Stimulated activated naive CD8-positive, alpha-beta T cell treated with anti-CD3 and anti-CD28 coated beads, Interleukin-15, Interleukin-2, amounts not matched to agents 100 ng/mL and 50 ng/mL, for 24 hours (primary cell): ENCODE measurements at regions not wholly inside any gene's neighbourhood (a gene's known extent, or its start where the extent isn't known, plus 50 kb on each side); places are given as distances from the start of the nearest gene placed in this dataset.

Experiments used
- H3K27ac Mint-ChIP-seq: one replicate; pipeline ENCODE4 v1.8.0; 2021; ENCODE audit warnings: mild to moderate bottlenecking, mixed read lengths
- H3K27me3 Mint-ChIP-seq: one replicate; pipeline ENCODE4 v1.8.0; 2021; ENCODE audit warnings: mixed read lengths
- H3K36me3 Mint-ChIP-seq: one replicate; pipeline ENCODE4 v1.8.0; 2021; ENCODE audit warnings: low read depth, mixed read lengths
- H3K4me1 Mint-ChIP-seq: one replicate; pipeline ENCODE4 v1.8.0; 2021; ENCODE audit warnings: low read depth, mixed read lengths
- H3K4me3 Mint-ChIP-seq: one replicate; pipeline ENCODE4 v1.8.0; 2021; ENCODE audit warnings: mild to moderate bottlenecking, mixed read lengths
- H3K9me3 Mint-ChIP-seq: one replicate; pipeline ENCODE4 v1.8.0; 2021; ENCODE audit warnings: mixed read lengths

DNA sequence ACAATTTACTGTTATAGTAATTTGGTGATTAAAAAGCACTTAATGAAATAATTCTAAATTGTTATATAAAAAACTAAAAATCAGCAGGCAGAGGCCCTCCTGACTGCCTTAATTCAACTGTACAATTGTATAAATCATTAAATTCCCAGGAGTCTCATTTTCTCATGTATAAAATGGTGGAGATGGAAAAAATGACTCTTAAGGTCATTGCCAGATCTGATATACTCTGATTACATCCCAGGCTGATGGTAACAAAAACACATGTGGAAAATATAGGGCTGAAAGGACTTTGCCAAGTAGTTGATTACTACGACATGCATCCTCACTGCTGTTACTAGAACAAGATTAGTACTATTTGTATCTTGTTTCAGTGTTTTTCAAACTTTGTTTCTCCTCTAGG lies 1020.0 kb upstream of the SLC10A2 start:
- H3K9me3 Mint-ChIP-seq: peaks cover 14% of the 10 kb centered on the region
- H3K27me3 Mint-ChIP-seq: no peaks in the 10 kb centered on the region
- no peak overlapping the region for H3K4me3 Mint-ChIP-seq
- no peak overlapping the region for H3K27ac Mint-ChIP-seq
- H3K4me1 Mint-ChIP-seq: no peaks in the 10 kb centered on the region
- no peaks in the 10 kb centered on the region for H3K36me3 Mint-ChIP-seq

DNA sequence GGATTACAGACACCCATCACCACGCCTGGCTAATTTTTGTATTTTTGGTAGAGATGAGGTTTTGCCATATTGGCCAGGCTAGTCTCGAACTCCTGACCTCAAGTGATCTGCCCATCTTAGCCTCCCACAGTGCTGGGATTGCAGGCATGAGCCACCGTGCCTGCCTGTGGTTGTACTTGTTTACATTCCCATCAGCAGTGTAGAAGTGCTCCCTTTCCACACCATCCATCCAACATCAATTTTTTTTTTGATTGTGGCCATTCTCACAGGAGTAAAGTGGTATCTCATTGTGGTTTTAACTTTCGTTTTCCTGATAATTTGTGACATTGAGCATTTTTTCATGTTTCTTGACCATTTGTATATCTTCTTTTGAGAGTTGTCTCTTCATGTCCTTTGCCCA lies 1019.4 kb upstream of the SLC10A2 start:
- Mint-ChIP-seq H3K36me3 (no peaks in the 10 kb centered on the region), H3K4me1 (no peaks in the 10 kb centered on the region), H3K27ac (no peak overlapping the region), H3K27me3 (no peaks in the 10 kb centered on the region), H3K9me3 (peaks cover 14% of the 10 kb centered on the region), H3K4me3 (no peak overlapping the region)

DNA sequence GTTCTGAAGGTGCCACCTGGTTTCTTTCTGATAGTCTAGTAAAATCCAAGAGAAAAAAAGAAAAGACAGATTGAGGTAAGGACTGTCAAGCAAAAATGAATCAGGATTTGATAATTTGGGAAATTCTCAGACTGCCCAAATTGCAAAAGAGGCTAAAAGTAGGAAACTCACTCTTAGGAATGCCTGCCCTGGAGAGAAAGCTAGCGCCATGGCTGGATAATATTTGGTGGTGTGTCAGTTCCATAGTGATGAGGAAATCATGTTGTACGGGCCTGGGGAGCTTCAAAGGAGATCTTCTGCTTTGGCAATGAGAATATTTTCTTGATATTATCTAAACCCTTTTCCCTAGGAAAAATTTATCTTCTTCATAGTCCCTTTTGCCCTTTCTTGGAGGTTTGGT lies 1008.1 kb upstream of the SLC10A2 start:
- Mint-ChIP-seq H3K4me3 (no peak overlapping the region), H3K9me3 (peaks cover 15% of the 10 kb centered on the region), H3K4me1 (no peaks in the 10 kb centered on the region), H3K27ac (no peak overlapping the region), H3K27me3 (no peaks in the 10 kb centered on the region), H3K36me3 (no peaks in the 10 kb centered on the region)

GRCh38 chr13:104071806-104072205 lies 1005.6 kb upstream of the SLC10A2 start:
- Mint-ChIP-seq H3K27ac (no peak overlapping the region), H3K9me3 (peaks cover 8% of the 10 kb centered on the region), H3K4me1 (no peaks in the 10 kb centered on the region), H3K36me3 (no peaks in the 10 kb centered on the region), H3K4me3 (no peak overlapping the region), H3K27me3 (no peaks in the 10 kb centered on the region)

DNA sequence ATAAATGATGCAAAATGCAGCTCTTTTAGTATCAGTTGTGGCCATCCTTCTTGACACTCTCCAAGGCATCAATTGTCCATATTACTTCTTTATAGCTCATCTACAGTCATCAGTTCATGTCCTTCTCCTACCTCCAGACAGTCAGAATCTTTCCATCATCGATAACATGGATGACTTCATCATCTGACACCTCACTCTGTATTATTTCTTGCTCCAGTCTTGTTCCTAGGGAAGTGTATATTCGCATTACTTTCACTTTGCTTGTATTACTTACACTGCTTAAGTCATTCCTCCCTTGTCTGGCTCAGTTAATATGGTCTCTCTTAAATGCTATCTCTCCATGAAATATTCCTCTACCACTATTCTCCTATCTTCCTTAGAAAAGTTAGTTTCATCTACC lies 999.1 kb upstream of the SLC10A2 start:
- Mint-ChIP-seq H3K27me3 (no peaks in the 10 kb centered on the region), H3K27ac (no peak overlapping the region), H3K4me1 (no peaks in the 10 kb centered on the region), H3K4me3 (no peak overlapping the region), H3K9me3 (peaks cover 8% of the 10 kb centered on the region), H3K36me3 (no peaks in the 10 kb centered on the region)

GRCh38 chr13:104057861-104058260 lies 991.6 kb upstream of the SLC10A2 start:
- Mint-ChIP-seq H3K4me3 (no peak overlapping the region), H3K27ac (no peak overlapping the region), H3K9me3 (peaks cover 27% of the 10 kb centered on the region), H3K27me3 (no peaks in the 10 kb centered on the region), H3K4me1 (no peaks in the 10 kb centered on the region), H3K36me3 (no peaks in the 10 kb centered on the region)

DNA sequence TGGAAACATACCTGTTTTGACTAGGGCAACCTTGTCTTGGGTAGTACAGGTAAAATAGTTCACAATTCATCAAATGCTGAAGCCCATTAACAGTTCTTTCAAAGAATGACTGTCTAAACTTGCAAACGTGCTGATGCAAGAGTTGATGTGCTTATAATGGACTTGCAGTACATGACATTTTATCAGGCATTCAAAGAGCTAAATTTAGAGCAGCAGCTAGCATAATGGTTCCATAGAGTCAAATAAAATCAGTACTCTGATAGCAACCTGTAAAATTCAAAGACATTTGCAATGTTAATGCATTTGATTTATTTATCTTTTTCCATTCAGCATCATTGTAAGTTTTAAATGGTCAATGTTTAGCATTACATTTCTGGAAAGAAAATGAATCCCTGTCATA lies 979.7 kb upstream of the SLC10A2 start:
- Mint-ChIP-seq H3K9me3 (no peaks in the 10 kb centered on the region), H3K36me3 (no peaks in the 10 kb centered on the region), H3K27me3 (no peaks in the 10 kb centered on the region), H3K4me1 (no peaks in the 10 kb centered on the region), H3K27ac (no peak overlapping the region), H3K4me3 (no peak overlapping the region)

- no peak overlapping the region for H3K4me3 Mint-ChIP-seq
- no peaks in the 10 kb centered on the region for H3K4me1 Mint-ChIP-seq
- H3K9me3 Mint-ChIP-seq: peaks cover 4% of the 10 kb centered on the region
- H3K36me3 Mint-ChIP-seq: no peaks in the 10 kb centered on the region
- H3K27ac Mint-ChIP-seq: no peak overlapping the region
- no peaks in the 10 kb centered on the region for H3K27me3 Mint-ChIP-seq
These were observed 977.0 kb upstream of the SLC10A2 start for GRCh38 chr13:104043184-104043583.

GRCh38 chr13:104034891-104035290 lies 968.7 kb upstream of the SLC10A2 start:
- Mint-ChIP-seq H3K36me3 (no peaks in the 10 kb centered on the region), H3K27ac (no peak overlapping the region), H3K4me1 (no peaks in the 10 kb centered on the region), H3K27me3 (no peaks in the 10 kb centered on the region), H3K4me3 (no peak overlapping the region), H3K9me3 (no peaks in the 10 kb centered on the region)

GRCh38 chr13:104025303-104025702 lies 959.1 kb upstream of the SLC10A2 start:
- Mint-ChIP-seq H3K4me3 (no peak overlapping the region), H3K27me3 (no peaks in the 10 kb centered on the region)

DNA sequence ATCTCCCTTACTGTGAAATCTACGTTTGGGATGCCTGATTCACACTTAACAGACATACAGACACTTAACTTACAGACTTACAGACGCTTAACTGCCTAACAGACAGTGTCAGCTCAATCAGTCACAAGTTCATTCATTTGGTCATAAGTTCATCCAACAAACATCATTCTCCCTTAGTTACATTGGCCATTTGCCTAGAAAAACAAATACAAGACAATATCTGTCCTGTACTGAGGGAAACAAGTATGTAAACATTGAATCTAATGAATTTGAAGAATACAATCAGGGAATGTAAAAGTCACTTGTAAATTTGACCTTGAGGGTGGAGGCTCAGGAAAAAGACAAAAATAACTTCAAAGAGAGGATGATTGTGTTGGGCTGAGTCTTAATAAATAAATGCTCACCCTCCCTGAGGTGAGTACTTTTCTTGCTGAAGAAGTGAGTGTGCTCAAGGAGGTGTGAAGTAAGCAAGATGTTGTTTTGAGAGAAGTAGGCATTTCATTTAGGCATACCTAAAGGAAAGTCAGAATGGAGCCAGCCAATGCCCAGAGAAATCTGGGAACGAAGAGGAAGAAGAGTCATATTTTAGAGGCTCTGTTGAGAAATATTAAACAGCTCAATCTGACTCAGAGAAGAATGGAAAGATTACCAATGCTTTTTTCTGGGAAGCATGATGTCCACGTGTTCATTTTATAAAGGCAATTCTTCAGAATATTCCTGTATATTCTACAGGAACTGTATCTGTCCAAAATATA lies 958.4 kb upstream of the SLC10A2 start:
- H3K4me1 Mint-ChIP-seq: no peaks in the 10 kb centered on the region
- no peak overlapping the region for H3K4me3 Mint-ChIP-seq
- no peak overlapping the region for H3K27ac Mint-ChIP-seq
- peaks cover 4% of the 10 kb centered on the region for H3K9me3 Mint-ChIP-seq
- no peaks in the 10 kb centered on the region for H3K36me3 Mint-ChIP-seq
- H3K27me3 Mint-ChIP-seq: no peaks in the 10 kb centered on the region

More at GRCh38 chr13:104025303-104025702, 959.1 kb upstream of the SLC10A2 start:
- H3K4me1 Mint-ChIP-seq: no peaks in the 10 kb centered on the region
- H3K27ac Mint-ChIP-seq: no peak overlapping the region
- H3K36me3 Mint-ChIP-seq: no peaks in the 10 kb centered on the region
- peaks cover 4% of the 10 kb centered on the region for H3K9me3 Mint-ChIP-seq

- H3K27ac Mint-ChIP-seq: no peak overlapping the region
- no peaks in the 10 kb centered on the region for H3K36me3 Mint-ChIP-seq
- no peaks in the 10 kb centered on the region for H3K27me3 Mint-ChIP-seq
- H3K4me1 Mint-ChIP-seq: no peaks in the 10 kb centered on the region
- no peak overlapping the region for H3K4me3 Mint-ChIP-seq
- peaks cover 4% of the 10 kb centered on the region for H3K9me3 Mint-ChIP-seq
These were observed 955.7 kb upstream of the SLC10A2 start for GRCh38 chr13:104021806-104022397.

- Mint-ChIP-seq H3K4me3 (no peak overlapping the region), H3K36me3 (no peaks in the 10 kb centered on the region), H3K27ac (no peak overlapping the region), H3K4me1 (no peaks in the 10 kb centered on the region), H3K9me3 (no peaks in the 10 kb centered on the region), H3K27me3 (no peaks in the 10 kb centered on the region)
These were observed 951.1 kb upstream of the SLC10A2 start for GRCh38 chr13:104017317-104017716.

DNA sequence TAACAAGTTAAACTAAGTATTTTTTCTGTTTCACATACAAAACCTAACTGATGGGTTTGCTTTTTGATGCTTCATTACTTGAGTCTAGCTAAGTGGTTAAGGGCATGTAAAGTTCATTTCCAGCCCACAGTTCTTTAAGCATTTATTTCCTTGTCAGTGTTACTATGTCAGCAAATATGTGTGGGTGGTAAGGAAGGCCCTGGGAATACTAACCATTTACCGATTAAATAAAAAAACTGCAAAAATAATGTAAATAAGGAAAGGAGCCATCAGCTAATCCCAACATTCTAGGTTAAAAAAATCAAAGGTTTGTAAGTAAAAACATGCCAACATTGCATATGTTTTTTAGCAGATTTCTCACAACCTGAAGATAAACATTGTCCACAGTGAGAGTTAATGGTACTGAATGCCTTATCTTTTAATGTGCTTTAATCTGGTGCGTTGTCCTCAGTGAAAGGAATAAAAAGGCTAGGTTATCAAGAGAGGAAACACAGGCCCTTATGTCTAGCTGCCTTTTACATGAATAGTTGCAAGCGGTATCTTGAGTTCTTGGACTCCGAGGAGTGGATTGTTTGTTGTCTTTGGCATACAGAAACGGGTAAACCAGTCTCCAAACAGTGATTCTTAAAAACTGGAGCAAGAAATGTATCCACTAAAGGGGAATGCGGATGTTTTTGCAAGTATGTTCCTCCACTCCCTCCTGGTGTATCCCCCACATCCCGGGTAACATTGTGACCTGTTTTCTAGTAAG lies 949.6 kb upstream of the SLC10A2 start:
- Mint-ChIP-seq H3K4me3 (no peak overlapping the region), H3K27me3 (no peaks in the 10 kb centered on the region), H3K4me1 (no peaks in the 10 kb centered on the region), H3K9me3 (no peaks in the 10 kb centered on the region), H3K27ac (no peak overlapping the region), H3K36me3 (no peaks in the 10 kb centered on the region)

DNA sequence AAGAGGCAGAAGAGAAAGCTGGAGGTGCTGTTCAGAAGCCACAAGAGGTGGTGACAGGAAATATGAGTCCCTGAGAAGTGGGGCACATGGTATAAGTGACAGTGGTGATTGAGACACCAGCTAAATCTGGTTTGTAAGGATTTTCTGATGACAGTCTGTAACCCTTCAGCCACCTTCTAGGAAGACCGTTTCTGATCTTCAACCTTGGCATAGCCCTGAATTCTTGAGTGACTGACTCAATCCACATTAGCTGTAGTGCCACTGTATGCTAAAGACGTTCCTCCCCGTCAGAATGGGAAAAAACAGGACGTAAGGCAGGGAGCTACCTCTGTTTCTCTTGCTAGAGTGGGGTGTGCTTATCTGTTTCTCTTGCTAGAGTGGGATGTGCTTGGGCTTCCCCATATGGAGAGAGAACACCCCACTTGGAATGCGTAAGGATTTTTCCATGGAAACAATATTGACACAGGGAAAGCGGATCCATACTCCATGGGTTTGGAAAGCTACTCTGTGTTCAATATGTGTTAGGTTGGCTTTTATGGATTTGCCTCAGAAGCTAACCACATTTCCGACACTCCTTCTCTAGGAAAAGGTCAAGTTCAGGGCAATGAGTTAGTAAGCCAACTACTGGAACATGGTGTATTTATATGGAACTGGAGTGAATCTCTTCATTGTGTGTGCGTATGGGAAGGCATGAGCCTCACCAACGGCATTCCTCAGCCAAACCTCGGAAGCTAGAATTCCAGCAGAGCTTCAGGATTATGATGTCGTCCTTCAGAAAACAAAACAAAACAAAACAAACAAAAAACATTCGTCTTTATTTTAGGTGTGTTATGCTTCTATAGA lies 948.8 kb upstream of the SLC10A2 start:
- Mint-ChIP-seq H3K4me1 (no peaks in the 10 kb centered on the region), H3K4me3 (no peak overlapping the region), H3K27me3 (no peaks in the 10 kb centered on the region), H3K36me3 (no peaks in the 10 kb centered on the region), H3K9me3 (no peaks in the 10 kb centered on the region), H3K27ac (no peak overlapping the region)
